Kidney tubule cell (primary cell): ENCODE measurements at regions not wholly inside any gene's neighbourhood (a gene's known extent, or its start where the extent isn't known, plus 50 kb on each side); places are given as distances from the start of the nearest gene placed in this dataset.
"Not testable (repeated sequence)": the region's sequence is repeated elsewhere in the genome, so short reads cannot be mapped to it uniquely, and the experiment has no call there.

Experiments used
- DNase-seq: peaks from one replicate; pipeline ENCODE4 v3.0.0-alpha.2; 2018; ENCODE audit warnings: low spot score

DNA sequence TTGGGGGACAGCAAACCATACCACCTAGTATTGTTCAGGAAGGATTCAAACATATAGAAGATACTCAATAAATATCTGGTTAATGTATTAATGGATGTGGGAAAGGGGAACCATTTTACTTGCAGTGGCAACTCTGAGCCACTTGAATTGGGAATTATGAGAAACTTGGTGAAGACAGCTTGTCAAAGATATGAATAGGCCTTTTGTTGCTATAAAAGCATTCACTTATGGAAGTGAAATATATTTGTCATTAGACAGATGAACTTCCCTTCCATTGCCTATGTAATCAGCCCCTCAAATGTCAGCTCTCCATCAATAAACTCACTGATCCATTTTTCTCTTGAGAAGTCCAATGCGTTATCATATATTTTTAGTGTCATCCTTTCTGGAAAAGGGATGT lies 56.1 kb downstream of the GPR85 start:
- DNase-seq = no peak

DNA sequence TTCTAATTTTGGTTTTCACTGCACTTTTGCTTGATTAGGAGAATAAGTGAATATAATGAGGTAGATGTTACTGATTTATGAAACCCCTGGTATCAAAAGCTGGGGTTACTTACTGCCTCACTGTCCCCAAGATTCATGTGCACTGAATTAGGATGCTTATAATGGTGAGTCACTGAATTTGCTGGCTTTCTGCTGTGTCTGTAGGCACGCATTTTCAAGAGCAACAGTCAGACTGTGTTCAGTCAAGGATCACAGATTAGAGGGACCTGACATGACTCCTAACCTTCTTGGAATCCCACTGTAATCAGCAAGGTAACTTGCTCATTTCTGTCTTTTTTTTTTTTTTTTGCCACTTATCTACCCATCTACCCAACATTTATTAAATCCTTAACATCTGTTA lies 59.7 kb downstream of the GPR85 start:
- peak; percentile 78 for DNase-seq

DNA sequence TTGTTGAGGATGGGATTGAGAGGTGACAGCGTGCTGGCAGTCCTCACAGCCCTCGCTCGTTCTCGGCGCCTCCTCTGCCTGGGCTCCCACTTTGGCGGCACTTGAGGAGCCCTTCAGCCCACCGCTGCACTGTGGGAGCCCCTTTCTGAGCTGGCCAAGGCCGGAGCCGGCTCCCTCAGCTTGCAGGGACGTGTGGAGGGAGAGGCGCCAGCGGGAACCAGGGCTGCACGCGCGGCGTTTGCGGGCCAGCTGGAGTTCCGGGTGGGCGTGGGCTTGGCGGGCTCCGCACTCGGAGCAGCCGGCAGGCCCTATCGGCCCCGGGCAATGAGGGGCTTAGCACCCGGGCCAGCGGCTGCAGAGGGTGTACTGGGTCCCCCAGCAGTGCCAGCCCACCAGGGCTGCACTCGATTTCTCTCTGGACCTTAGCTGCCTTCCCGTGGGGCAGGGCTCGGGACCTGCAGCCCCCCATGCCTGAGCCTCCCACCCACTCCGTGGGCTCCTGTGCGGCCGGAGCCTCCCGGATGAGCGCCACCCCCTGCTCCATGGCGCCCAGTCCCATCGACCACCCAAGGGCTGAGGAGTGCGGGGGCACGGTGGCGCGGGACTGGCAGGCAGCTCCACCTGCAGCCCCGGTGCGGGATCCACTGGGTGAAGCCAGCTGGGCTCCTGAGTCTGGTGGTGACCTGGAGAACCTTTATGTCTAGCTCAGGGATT lies 69.3 kb downstream of the GPR85 start:
- not testable (repeated sequence) for DNase-seq

DNA sequence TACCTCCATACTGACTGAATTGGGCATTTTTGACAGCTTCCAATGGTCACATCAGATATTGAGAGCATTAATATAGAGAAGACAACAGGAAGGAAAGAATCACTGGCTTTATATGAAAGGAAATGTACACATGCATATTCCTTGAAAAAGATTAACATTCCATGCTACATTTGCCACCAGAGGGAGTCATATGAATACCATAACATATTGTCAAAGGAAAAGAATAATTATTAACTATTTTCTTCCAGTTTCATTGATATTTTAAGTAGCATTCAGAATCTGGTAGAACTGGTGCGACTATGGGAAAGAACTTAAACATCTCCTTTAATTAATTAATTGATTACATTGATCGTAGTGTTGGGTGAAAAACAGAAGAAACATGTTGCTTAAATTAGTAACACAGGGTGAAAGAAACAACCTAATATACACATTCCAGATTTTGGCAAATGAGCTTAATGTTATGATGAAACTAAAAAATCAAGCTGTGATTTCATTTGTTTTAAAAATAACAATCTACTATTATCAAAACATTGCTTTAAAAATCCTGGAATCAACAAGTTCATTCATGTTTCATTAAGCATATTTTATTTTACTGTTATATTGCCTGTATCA lies 71.5 kb downstream of the GPR85 start:
- DNase-seq = peak; percentile 42

DNA sequence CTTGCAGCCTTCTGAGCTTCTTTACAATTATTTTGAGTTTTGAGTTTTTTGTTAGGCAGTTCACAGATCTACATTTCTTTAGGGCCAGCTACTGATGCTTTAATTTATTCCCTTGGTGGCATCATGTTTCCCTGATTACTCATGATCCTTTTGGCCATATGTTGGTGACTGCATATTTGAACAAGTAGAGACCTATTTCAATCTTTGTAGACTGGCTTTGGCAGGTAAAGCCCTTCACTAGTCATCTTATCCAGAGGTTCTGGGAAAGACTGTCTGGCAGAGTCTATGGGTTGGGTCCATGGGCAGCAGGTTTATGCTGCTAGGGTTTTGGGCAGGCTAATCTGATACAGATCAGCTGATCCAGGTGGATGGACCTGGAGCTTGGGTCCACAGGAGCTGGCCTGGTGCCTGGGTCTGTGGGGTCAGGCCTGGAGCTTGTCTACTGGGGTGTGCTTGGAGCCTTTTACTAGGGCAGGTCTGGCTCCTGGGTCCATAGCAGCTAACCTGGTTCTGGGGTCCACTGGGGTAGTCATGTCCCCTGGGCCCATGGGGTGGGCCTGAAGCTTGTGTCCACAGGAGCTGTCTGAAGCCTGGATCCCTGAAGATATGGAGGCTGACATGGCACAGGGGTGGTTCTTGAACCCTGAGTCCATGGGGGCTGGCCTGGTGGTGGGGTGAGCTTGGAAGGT lies 72.7 kb downstream of the GPR85 start:
- DNase-seq = no peak

DNA sequence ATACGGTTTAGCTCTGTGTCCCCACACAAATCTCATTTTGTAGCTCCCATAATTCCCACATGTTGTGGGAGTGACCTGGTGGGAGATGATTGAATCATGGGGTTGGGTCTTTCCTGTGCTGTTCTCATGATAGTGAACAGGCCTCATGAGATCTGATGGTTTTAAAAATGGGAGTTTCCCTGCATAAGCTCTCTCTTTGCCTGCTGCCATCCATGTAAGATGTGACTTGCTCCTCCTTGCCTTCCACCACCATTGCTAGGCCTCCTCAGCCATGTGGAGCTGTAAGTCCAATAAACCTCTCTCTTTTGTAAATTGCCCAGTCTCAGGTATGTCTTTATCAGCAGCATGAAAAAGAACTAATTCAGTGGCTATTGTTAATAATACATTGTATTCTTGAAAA lies 73.8 kb downstream of the GPR85 start:
- not testable (repeated sequence) for DNase-seq

DNA sequence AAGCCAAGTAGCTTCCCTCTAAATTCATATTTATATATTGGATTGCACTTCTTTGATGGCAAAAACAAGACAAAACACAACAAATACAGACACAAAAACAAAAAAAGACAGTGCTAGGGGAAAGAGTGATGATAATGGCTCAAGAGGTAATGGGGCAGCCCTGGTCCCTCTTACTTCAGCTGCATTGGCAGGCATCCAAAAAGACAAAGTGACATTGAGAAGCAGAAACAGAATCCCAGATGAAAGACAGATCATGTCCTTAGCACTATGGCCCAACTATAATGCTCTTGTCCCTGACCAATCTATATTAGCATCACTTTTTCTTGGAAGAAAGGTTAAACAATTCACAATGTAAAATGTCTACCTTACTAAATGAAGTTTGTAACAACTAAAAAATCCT lies 76.2 kb downstream of the GPR85 start:
- DNase-seq = no peak

DNA sequence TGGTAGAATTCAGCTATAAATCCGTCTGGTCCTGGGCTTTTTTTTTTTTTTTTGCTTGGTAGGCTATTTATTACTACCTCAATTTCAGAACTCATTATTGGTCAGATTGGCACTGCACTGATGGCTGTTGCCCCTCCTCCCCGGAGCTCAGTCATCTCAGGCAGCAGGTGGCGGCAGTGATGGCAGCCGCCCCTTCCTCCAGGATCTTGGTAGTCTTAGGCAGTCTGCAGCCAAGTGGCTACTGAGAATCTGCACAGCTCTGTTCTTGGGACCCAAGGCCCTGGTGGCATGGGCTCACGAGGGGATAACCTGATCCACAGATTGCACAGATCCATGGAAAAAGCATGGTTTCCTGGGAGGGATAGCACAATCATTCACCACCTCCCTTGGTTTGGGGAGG lies 77.9 kb downstream of the GPR85 start:
- DNase-seq = no peak

DNA sequence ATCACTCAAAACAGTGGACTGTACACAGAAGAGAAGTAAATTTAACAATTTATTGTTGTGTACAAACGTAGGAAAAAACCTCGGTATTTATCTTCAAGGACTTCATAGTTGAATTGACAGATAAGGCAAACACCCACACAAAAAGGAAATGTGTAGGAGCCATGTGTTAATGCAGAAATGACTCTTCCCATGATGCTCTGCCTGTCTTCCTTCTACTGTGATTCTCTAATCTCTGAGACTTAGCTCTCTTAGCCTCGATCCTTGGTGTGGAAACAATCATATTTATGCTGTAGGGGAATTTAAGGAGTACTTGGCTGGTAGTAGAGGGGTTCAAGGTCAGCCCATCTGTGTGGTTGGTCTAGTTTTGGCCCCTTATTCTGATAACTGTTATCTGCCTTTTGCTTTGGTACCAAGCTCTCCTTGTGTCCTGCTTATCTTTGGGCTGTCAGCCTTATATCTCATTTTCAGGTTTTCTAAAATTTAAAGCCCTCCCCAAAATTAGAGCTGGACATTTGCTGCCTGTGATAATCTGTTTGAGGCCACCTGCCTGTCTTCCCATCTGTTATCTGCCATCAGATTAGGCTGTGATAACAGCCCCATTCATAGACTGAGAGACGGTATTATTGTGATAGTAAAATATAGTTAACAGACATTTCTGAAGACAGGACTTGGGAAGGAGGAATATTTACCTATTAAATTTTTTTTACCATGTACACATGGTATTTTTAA lies 81.7 kb downstream of the GPR85 start:
- DNase-seq = no peak

DNA sequence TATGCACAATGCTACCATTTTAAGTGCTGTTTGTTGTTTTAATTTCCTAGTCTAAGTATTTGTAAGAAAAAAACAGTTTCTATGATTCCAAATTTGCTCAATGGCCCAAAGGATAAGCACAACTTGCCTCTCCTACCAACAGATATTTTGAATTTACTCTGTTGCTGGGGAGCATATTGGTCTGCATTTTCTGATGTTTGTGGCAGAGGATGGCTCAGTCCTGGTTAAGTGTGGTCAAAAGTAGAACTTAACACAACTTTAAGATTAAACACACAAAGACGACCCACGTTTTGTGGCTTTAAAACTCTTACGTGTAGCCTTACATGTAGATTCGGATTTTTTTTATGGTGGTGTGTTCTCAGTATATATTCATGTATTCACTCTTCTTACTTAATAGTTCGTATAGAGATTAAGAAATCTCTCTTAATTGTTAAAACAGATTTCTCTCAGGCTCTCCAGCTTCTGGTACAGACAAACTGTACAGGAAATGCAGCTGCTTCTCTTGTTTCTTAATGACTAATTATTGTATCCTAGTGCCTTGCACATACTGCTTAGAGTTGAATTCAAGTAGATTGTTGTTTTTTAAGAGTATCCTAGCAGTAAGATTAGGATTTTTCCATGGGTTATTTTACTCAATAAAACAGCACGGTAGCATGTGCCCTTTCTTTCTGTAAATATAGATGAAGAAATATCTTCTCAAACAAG lies 86.2 kb downstream of the GPR85 start:
- no peak for DNase-seq

DNA sequence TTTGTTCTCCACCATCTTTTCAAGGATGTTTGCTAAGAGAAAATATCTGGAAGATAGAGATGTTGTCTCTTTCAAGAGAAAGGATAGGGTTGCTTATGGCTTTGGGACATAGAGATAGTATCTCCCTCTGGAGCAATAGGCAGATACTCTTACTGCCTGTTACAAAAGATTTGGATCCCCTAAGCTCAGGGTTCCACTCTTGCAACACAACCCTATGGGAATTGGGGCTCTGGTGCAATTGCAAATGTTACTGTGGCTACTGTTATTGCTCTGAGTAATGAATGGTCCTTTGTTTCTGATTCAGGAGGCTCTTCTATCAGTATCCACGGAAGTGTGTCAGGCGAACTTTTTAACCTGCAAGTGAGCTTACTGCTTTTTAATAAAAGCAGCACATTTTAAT lies 88.8 kb downstream of the GPR85 start:
- no peak for DNase-seq

DNA sequence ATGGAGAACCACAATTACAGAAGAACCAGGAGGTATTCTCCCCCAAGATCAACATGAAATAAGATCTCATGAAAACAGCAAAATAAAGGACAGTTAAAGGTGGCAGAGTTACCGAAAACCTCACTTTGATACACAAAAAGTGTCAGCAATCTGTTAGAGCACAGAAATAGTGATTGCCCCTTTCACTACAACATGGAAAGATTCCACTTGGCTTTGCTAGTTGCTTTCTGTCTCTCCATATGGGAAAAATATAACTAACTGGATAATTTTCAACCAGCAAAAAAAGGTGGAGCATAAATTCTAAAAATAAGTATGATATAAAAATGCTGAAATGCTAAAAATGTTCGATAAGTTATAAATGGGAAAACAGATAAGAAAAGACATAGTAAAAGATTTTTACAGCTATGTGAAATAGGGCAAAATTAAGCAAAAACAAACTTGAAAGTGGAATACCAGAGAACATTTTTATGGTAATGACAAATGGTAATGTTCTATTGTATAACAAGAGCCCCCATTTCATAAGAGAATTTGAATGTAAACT lies 90.2 kb downstream of the GPR85 start:
- no peak for DNase-seq

DNA sequence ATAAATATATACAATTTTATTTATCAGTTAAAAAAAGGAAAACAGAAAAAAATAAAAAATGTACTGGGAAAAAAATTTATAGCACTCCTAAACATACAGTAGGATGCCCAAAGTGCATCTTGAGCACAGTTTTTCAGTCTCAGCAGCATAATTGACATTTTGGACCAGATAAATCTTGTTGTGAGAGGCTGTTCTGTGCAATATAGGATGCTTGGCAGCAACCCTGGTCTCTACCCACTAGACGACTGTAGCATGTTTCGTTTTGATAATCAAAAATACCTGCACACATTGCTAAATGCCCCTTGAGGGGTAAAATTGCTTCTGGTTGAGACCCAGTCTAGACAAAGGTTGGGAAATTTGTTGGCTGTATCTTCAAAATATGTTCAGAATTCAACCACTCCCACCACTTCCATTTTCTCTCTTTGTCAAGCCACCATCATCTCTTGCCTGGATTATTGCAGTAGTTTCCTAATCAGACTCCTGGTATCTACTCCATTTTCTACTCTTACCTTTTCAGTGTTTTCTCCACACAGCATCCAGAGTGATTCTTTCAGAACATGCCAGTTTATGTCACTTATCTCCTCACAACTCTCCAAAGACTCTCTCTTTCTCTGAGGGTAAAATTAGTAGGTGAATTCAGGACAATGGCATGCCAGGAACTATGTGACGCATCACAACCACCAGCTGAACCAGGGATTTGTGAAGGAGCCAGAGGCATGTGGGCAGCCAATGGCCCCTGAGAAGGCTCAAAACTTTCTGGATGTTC lies 91.4 kb downstream of the GPR85 start:
- DNase-seq = peak; percentile 63

DNA sequence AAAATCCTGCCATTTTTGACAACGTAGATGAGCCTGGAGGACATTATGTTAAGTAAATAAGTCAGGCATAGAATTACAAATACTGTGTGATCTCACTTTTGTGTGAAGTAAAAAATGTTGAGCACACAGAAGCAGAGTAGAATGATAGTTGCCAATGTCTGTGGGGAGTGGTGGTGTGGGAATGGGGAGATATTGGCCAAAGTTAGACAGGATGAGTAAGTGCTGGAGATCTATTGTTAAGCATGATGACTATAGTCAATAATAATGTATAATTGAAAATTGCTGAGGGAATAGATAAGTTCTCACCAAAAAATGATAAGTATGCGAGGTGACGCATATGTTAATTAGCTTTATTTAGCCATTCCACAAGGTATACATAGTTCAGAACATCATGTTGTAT lies 92.0 kb downstream of the GPR85 start:
- no peak for DNase-seq

DNA sequence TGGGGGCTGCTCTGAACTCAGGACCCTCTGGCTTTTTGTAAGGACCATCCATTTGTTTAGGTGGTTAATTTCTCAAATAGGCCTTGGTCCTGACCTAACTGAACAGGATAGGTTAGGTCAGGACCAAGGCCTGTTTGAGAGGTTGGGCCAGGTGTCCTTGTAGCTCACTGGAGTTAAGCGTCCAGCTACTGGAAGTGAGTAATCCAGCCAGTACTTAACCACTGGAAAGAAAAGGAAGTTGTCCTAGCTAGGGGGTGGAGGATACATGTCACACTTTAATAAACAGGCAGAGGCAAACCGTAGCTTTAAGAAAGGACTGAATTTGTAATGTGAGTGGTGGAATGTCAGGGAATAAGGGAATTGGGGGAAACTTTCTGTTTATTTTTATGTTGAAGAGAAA lies 96.0 kb downstream of the GPR85 start:
- peak; percentile 72 for DNase-seq

DNA sequence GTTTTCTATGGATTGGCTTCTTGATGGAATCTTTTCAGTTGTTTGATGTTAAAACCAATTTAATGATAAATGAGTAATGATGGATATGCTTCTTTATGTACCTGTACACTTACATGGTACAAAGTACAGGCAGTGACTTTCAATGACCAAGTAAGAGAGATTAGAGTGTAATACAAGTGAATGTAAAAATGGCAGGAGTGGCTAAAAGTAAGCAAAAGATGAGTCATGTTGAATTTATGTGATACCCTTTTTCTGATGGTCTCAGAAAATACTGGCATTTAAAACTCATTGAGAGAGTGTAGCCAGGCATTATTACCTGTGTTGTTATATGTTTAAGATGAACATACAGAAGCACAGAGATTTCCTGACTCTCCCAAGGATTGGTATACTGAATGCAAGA lies 97.1 kb downstream of the GPR85 start:
- peak; percentile 26 for DNase-seq

DNA sequence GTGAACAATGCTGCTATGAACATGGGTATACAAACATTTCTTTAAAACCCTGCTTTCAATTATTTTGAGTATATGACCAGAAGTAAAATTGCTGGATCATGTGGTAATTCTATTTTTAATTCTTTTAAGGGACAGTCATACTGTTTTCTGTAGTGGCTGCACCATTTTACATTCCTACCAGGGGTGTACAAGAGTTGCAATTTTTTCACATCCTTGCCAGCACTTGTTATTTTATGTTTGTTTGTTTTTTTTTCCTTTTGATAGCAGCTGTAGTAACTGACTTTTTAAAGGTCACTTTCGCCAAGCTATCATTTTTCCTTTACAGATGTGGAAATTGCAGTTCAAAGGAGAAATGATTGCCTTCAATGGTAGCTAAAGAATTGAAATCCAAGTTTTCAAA lies 99.5 kb downstream of the GPR85 start:
- no peak for DNase-seq

DNA sequence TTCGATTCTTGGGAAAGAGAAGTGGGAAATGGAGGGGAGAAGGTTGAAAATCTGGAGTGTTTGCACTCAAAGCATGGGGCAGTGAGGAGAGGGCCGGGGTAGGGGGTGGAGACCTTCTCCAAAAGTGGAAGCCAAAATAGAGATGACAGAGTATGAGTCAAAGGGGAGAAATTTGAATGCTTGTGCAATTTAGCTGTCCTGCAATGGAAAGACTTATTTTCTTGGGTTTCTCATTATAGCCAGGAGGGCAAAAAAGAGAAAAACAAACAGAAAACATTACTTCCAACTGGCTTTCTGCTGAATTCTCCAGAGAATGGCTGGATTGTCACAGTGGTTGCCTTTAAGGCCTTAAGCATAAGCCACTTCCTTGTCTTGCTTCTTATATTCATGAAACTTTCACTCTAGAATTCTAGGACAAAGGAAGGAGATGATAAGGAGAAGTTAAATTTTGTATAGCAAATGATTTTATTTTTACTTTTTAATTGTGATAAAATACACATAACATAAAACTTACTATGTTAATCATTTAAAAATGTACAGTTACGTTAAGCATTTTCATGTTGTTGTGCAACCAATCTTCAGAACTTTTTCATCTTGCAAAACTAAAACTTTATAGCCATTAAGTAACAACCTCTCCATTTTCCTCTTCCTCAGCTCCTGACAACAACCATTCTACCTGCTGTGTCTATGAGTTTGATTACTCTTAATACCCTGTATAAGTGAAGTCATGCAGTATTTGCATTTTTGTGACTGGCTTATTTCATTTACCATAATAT lies 100.2 kb downstream of the GPR85 start:
- DNase-seq = peak; percentile 8

DNA sequence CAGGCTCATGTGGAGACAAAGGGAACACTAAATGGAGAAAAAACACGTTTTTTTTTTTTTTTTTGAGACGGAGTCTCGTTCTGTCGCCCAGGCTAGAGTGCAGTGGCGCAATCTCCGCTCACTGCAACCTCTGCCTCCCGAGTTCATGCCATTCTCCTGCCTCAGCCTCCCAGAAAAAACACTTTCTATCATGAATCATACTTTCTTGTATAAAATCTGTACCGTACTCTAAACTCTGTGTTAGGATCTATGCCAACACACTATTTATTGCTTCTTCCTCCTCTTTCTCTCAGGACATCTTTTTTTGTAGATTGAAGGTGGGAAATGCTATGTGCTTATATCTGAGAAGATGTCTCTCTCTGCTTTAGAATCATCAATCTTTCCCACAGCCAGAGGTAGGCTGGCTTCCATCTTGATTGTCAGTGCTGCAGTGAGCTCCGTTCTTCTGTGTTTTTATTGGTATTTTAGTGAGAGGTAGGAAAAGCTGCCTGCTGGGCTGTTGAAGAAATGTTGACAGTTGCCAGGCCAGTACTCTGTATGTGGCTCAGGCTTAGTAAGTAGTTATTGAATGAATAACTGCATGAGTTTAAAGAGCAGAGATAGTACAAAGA lies 101.1 kb downstream of the GPR85 start:
- DNase-seq = no peak
